ENCODE measurements at regions not wholly inside any gene's neighbourhood (a gene's known extent, or its start where the extent isn't known, plus 50 kb on each side); places are given as distances from the start of the nearest gene placed in this dataset.

- DNase-seq: peak; percentile 39
Observed at GRCh38 chr15:45743426-45744235, 108.8 kb downstream of the SQOR start.

- no peak for DNase-seq
Observed at GRCh38 chr15:45744236-45744589, 109.4 kb downstream of the SQOR start.

DNA sequence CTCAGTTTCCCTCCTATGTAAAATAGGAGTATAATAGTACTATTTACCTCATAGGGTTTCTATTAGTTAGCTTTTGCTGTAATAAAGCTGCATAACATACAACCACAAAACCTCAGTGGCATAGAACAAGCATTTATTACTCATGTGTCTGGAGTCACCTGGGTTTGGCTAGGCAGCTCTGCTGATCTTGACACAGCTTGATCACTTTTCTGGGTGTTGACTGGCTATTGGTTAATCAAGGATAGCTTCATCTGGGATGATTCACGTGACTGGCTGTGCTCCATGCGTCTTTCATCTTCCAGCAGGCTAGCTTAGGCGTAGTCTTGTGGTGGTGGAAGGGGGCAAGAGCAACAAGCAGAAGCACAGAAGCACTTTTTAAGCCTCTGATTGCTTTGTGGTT, 112.6 kb downstream of the SQOR start:
- no peak for DNase-seq

DNA sequence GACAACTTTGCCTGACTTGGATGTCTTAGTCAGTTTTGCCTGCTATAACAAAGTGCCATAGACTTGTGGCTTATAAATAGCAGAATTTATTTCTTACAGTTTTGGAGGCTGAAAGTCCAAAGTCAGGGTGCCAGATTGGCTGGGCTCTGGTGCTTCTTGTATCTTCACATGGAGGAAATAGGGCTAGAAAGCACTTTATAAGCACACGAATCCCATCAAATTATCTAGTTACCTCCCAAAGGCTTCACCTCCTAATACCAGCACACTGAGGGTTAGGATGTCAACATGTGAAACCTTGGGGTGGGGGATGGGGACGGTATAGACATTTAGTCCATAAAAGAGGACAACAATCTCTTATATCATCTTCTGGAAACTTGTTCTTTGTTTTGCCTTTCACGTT, 116.8 kb downstream of the SQOR start:
- DNase-seq: no peak

- DNase-seq: no peak
Observed at GRCh38 chr15:45759936-45760335, 125.1 kb downstream of the SQOR start.

DNA sequence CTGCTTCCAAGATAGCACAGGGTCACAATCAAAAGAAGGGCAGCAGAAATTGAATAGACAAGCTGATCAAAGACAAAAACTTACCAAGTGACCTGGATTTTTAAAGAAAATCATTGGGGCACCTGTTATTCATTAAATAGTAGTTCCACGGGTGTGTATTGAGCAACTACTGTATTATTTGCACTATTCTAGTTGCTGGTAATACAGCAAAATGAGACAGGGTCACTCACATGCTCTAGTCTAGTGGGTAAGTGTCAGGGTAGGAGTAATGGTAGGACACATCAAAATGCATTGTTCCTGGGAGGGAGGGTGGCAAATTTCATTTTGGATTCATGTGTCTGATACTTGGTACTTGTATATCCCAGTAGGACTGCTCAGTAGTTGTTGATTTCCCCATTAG, 127.9 kb downstream of the SQOR start:
- no peak for DNase-seq

DNA sequence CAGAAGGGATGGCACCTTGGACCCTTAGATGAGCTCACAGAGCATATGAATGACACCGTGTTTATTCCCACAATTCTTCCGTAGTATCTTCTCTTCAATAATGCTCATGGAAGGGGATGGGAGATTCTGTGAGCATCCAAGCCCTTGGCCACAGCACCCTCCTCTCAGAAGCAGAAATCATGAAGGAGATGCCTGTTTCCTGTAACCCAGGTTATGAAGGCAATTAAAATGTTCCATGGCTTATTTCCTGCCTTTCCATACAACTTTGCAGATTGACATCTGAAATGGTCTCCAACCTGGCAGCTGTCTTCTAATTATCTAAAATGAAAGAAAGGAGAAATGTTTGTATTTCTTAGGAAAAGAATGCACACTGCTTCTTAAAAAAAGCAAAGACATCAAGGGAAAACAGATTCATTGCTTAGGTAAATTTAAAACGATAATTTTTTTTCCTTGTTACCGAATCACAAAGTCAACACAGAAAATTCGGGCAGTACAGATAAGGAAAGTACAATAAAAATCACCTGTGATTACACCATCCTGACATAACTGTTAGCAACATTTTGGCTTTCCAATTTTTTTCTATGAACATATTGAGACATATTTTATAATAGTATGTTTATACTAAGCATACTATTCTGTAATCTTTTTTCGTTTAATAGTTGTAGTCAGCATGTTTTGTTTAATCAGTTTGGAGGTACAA, 128.5 kb downstream of the SQOR start:
- no peak for DNase-seq

DNA sequence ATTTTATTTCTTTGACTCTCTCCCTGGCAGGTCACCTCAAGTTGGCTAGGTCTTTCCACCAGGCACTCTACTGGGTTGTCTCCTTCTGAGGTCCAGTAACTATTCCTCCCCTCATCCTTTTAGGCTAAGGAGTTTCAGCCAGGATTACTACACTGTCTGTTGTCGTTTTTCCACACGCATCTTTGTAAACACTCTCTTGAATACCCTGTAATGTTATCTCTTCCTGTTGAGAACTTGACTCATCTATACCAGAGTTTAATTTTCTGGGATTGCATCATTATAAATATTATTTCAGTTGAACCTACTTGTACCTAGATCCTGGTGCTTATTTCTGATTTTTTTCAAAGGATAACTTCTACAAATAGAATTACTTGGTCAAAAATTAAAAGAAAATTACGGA, 138.3 kb downstream of the SQOR start:
- no peak for DNase-seq

DNA sequence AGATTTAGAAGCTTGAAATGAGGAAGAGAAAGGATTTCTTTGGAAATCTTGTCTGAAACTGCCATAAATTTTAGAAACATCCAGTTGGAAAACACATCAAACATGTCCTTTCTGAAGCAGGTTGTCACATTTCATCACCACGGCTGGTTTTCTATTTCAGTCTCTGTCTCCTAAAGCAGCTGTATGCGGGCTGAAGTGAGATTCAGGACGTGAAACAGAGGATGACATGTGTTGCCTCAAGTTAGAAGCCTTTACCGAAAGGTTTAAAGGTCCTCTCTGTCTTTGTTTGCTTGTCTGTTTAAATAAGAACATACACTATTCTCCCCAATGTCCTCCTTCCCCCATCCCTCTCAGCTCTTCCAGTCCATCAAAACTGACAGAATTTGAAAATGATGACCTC, 141.9 kb downstream of the SQOR start:
- no peak for DNase-seq

DNA sequence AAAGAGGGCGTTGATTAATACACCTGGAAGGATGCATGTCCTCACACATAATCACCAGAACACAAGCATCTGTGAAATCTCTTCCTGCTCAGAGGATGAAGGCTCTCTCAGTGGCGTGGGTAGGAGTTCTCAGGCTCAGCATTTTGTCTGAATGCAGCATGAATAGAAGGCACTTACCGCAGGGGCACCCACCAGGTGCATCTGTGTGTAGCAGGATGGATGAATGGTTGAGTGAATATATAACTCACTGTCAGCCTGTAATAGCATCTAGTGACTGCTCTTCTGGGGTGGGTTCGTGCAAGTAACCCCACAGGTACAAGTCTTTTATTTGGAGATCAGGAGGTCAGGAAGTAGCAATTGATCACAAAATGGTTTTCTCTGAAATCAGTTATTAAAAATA, 143.0 kb downstream of the SQOR start:
- DNase-seq: no peak

DNA sequence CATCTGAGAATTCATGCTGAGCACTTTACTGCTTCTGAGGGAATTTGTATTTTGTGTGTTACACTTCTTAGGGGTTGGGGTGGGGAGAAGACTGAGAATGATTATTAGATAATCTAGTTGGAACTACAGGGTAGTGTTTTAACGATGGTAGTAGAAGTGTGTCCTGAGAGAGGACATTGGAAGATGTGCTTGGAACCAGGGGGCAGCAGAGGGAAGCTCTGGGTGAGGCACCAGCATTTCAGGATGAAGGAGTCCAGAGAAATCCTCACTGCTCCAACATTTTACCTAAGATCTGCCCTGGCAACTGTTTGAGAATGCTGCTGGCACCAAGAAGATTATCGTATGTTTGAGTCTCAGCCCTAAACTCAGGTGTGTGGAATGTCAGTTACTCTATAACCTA, 145.5 kb downstream of the SQOR start:
- DNase-seq: no peak

DNA sequence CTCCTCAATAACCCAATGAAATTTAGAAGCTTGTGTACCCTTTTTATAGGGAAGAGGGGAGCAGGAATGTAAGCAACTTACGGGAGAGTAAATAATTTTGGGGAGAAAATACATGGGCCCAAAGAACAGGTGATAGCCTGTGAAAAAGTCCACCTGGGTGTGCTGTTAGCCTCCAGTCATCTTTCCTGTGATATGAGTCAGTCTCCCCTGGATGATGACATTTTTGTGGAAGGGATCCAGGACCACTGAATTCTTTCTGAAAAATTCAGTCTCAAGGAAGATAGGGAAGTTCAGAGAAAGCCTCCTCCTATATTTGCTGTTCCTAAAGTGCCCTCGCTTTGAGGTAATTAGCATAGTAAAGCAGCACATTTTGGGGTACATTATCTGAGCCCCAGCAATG, 149.8 kb downstream of the SQOR start:
- DNase-seq: no peak

DNA sequence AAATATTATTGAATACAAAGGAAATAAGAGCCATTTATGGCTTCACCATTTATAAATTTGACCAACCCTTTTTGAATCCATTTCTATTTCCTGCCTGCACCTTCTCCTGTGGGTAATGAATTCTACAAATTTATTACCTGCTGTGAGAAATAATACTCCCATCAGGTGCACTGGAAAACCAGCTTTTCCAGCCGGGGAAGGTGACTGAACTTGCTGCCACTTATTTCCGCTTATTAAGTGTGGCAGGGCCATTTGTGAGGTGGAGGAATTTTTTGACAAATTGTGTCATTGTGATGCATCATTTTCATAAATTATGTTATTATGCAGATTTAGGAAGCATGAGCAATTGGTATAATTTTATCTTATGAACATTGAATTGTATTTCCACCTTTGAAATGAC, 151.1 kb downstream of the SQOR start:
- no peak for DNase-seq

DNA sequence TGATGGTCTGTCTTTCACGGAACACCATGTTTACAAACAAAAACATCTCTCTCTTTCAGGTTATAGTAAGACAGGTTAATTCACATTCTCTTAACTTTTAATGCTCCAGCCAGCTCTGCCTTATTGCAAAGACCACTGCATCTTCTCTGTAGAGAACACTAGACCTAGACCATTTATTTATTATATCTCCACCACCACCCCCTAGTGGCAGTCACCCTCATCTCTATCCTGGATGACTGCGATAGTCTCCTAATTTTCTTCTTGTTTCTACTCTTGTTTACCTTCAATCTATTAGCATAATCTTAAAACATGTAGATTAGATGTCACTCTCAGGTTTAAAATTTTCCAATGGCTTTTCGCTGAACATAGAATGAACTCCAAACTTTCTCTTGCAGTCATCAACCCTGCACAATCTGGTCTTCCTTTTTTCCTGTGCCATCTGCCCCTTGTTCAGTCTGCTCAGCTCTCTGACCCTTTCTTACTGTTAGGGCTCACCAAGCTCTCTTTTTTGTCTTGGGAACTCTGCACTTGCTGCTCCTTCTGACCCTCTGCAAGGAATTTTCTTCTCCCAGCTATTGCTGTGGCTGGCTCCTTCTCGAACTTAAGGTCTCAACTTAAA, 155.6 kb downstream of the SQOR start:
- DNase-seq: peak; percentile 62

GRCh38 chr15:45794304-45794703, 159.5 kb downstream of the SQOR start:
- DNase-seq: no peak

- peak; percentile 77 for DNase-seq
Observed at GRCh38 chr15:45794712-45795439, 160.0 kb downstream of the SQOR start.

DNA sequence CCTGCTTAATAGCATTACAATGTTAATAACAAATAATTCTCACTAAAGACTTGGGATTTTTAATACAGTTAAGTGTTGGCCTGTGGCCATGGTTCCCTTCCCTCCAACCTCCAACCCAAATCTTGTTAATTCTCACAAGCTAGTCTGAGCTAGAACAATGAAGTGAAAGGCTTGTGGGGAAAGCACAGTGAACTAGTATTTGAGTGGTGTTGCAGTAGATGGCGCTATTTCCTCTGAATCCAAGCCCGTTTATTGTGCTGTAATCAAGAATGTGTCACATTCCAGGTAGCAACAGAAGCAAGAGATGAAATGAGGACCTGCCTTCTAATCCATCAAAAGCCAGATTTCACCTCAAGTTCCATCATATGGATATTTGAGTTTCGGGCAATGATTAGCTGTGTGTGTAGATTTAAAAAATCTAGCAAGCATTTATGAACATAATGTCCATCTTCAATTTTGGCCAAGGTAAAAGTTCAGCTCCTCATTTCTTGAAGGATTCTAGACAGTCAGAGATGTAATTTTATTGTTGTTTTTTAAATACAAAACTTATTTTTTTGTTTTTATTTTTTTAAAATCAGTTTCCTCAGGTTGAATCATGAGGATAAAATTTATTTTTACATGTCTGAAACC, 160.7 kb downstream of the SQOR start:
- peak; percentile 79 for DNase-seq

GRCh38 chr15:45796433-45796832, 161.6 kb downstream of the SQOR start:
- peak; percentile 17 for DNase-seq

GRCh38 chr15:45799508-45799907, 164.7 kb downstream of the SQOR start:
- DNase-seq: no peak

GRCh38 chr15:45801543-45801942, 166.7 kb downstream of the SQOR start:
- no peak for DNase-seq

DNA sequence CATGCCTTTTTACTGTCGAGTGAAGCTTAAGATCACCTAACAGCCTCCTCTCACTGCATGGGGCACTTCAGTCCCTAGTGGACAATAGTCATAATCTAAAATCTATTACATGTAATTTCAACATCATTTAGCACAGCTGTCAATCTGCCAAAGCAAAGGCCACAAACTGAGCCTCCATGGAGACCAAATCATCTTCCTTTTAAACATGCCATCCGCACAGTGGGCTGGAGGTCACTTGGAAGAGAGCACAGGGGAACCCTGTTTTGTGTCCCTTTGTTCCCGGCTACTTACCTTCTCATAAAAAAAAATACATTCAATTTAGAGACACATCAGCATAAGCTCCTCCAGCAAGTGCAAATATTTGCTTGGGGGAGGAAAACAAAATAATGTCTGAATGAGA, 167.3 kb downstream of the SQOR start:
- DNase-seq: peak; percentile 98

- DNase-seq: no peak
Observed at GRCh38 chr15:45804028-45804427, 169.2 kb downstream of the SQOR start.

DNA sequence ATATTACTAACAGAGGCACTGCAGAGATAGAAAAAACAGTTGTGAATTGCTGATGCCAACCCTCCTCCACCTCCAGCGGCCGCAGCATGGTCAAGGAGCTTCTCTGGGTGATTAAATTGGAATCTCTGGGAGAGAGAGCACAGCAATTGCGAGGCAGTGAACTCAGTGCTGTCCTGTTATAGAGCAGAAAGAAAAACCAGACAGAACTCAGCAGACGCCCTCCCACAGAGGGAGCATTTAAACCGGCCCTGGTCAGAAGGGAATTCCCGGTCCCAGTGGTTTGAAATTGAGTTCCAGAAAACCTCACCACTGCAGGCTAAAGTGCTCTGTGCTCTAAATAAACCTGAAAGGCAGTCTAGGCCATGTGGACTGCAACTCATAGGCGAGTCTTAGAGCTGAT, 175.4 kb downstream of the SQOR start:
- DNase-seq: no peak

Measured in NCI-H1092 treated with DMSO at 0.1 percent for 48 hours (cell line).